GM13977 (cell line): ENCODE measurements at regions not wholly inside any gene's neighbourhood (a gene's known extent, or its start where the extent isn't known, plus 50 kb on each side); places are given as distances from the start of the nearest gene placed in this dataset.

Source experiments
- DNase-seq: peaks from one replicate; pipeline ENCODE4 v3.0.0; 2012; ENCODE audit warnings: low spot score
- in situ Hi-C: fragments of 300-500 bp; cut with MboI; formaldehyde crosslinking; loops from one replicate; pipeline ENCODE4 v1.12.0; 2022; ENCODE audit warnings: low sequenced_read_pairs, low pct_unique_long_range_greater_than_20kb, mixed read lengths, inconsistent platforms; ENCODE audit not compliant: unreplicated experiment
- TF ChIP-seq, protein P1 (sequence below): IDR thresholded peaks from 2 replicates; pipeline ENCODE4 v1.5.1; 2012; ENCODE audit warnings: mild to moderate bottlenecking, control low read depth; ENCODE audit not compliant: insufficient read depth; ENCODE audit errors: extremely low read depth, missing control alignments

DNA sequence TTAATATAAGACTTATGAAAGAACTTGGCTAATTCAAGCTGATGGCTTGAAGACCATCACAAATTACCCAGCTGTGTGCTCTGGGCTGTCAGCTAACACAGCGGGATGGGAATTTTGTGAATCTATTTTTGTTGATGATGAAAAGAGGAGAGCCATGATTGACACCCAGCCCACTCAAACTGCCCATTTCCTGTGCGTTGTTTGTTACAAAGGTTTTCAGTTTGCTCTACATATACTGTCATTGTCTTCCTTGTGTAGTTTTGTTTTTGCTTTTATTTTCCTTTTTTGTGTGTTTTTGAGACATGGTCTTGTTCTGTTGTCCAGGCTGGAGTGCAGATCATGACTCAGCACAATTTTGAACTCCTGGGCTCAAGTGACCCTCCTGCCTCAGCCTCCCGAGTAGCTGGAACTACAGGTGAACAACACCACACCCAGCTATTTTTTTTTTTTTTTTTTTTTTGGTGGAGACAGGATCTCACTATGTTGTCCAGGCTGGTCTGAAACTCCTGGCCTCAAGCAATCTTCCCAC, 400.3 kb downstream of the ICE1 start:
- TF ChIP-seq, protein P1, sequence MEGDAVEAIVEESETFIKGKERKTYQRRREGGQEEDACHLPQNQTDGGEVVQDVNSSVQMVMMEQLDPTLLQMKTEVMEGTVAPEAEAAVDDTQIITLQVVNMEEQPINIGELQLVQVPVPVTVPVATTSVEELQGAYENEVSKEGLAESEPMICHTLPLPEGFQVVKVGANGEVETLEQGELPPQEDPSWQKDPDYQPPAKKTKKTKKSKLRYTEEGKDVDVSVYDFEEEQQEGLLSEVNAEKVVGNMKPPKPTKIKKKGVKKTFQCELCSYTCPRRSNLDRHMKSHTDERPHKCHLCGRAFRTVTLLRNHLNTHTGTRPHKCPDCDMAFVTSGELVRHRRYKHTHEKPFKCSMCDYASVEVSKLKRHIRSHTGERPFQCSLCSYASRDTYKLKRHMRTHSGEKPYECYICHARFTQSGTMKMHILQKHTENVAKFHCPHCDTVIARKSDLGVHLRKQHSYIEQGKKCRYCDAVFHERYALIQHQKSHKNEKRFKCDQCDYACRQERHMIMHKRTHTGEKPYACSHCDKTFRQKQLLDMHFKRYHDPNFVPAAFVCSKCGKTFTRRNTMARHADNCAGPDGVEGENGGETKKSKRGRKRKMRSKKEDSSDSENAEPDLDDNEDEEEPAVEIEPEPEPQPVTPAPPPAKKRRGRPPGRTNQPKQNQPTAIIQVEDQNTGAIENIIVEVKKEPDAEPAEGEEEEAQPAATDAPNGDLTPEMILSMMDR = no peak
- no peak for DNase-seq
- in situ Hi-C loops = no loop called here

DNA sequence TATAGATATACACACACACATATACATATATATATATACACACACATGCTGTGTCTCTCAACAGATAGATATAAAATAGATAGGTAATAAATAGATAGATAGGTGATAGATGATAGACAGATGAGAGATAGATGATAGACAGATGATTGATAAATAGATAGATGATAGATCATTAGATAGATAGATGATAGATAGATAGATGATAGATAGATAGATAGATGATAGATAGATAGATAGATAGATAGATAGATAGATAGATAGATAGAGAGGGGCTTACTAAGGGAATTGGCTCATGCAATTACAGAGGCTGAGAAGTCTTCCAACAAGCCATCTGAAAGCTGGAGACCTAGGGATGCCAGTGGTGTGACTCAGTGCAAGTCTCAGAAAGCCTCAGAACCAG, 394.5 kb downstream of the ICE1 start:
- TF ChIP-seq, protein P1 = no peak
- in situ Hi-C loops = no loop called here
- DNase-seq = no peak

DNA sequence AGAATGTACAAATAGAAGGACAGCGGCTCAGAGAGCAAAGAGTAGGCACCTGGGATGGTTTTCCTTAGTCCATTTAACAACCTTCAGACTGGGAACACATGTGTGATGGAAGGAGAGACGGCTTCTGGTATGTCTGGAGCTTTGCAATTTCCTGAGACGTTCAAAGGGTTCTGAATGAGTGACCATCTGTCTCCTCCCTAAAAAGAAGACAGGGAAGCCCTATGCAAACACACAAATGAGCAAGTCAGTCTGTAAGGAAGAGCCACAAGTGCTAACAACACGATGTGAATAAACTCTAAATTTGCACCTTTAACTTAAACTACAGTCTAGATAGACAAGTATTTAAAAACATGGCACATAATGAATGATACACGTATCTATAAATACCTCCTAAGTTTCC, 391.0 kb downstream of the ICE1 start:
- TF ChIP-seq, protein P1 = no peak
- no peak for DNase-seq
- in situ Hi-C loops = no loop called here

DNA sequence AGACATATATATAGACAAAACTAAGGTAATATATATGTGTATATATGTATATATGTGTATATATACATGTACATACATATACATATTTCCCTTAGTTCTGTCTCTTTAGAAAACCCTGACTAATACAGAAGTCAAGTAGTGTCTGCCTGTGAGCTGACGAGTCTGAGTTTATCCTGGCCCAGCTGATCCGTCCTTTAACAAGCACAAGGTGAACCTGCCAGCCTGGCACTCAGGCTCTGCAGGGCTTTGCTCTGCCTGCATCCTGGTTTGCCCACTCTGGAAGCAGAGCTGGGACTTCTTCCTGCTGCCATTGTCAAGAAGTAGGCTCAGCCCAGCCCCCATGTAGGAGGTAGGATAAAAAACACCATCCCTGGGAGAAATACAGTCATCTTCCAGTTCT, 388.0 kb downstream of the ICE1 start:
- DNase-seq = no peak
- TF ChIP-seq, protein P1 = no peak
- in situ Hi-C loops = no loop called here

DNA sequence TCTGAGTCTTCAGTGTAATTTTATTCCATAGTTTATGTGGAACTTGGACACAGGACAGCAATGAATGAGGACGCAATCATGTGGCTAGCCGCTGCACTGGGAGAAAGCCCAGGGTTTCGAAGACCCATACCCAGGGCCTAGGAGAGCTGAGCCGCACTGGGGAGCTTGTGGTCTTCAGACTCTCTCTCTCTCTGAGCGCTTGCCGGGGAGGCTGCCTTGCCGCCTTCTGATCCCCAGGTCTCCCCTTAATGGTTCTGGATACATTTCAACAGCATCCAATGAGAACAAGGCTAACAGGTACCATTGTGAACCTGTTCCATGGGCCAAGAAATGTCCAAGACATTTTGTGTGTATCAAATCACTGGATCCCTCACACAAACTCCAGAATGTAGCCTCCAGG, 383.4 kb downstream of the ICE1 start:
- TF ChIP-seq, protein P1 = no peak
- in situ Hi-C loops = no loop called here
- DNase-seq = no peak

DNA sequence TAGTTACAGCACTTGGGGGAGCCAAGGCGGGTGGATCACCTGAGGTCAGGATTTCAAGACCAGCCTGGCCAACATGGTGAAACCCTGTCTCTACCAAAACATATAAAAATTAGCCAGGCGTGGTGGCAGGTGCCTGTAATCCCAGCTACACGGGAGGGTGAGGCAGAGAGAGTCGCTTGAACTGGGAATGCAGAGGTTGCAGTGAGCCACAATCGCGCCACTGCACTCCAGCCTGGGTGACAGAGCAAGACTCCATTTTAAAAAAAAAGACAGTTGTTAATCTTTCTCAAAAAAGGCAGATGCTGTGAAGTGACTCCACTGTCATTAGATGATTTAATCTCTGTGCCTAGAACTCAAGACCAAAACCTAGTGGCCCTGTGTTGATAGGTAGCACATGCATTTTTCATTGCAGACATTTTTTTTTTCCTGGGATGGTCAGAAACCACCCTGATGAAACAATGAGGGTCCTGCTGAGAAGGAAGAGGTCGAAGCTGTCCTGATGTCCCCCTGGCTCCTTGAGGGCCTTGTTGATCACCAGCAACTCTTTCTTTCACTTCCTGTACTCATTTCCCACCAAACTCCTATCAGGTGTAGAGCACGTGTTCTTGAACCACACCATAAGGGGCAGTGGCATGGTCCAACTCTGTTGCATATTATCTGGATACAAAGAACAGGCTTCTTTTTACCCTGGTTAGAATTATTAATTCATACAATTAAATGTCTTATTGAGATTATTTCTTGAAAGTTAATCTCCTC, 382.2 kb downstream of the ICE1 start:
- no peak for DNase-seq
- in situ Hi-C loops = no loop called here

More for the DNA sequence above, 382.2 kb downstream of the ICE1 start:
- TF ChIP-seq, protein P1 = no peak
